MM.1S (cell line): ENCODE measurements at regions not wholly inside any gene's neighbourhood (a gene's known extent, or its start where the extent isn't known, plus 50 kb on each side); places are given as distances from the start of the nearest gene placed in this dataset.

Source experiments
- DNase-seq: peaks from one replicate; pipeline ENCODE4 v3.0.0-alpha.2; 2015
- H2AFZ ChIP-seq: fragments of 300-600 bp; sonication (generic); 2 replicates; pipeline ENCODE4 v1.6.0; 2016; ENCODE audit warnings: antibody characterized with exemption, low read length
- H3F3A ChIP-seq: fragments of 300-600 bp; sonication (generic); 2 replicates; pipeline ENCODE4 v1.6.1; 2016; ENCODE audit warnings: mild to moderate bottlenecking, antibody characterized with exemption, low read length, moderate library complexity, mixed read lengths; ENCODE audit not compliant: insufficient read depth
- H3K27ac ChIP-seq: fragments of 300-600 bp; sonication (generic); 2 replicates; pipeline ENCODE4 v1.5.1; 2016; ENCODE audit warnings: mild to moderate bottlenecking, low read length
- H3K27me3 ChIP-seq: fragments of 300-600 bp; sonication (generic); replicated peaks from 2 replicates; pipeline ENCODE4 v1.6.0; 2016; ENCODE audit warnings: low read length; ENCODE audit not compliant: insufficient read depth
- H3K36me3 ChIP-seq: fragments of 300-600 bp; sonication (generic); replicated peaks from 2 replicates; pipeline ENCODE4 v1.6.1; 2016; ENCODE audit warnings: mild to moderate bottlenecking, low read length, mixed read lengths; ENCODE audit not compliant: insufficient read depth
- H3K4me1 ChIP-seq: fragments of 300-600 bp; sonication (generic); 2 replicates; pipeline ENCODE4 v1.6.1; 2016; ENCODE audit warnings: low read length, mixed read lengths
- H3K4me2 ChIP-seq: fragments of 300-600 bp; sonication (generic); 2 replicates; pipeline ENCODE4 v1.6.0; 2016; ENCODE audit warnings: low read depth, low read length
- H3K4me3 ChIP-seq: fragments of 300-600 bp; sonication (generic); 2 replicates; pipeline ENCODE4 v1.5.1; 2016; ENCODE audit warnings: low read length, mixed read lengths
- H3K79me2 ChIP-seq: fragments of 300-600 bp; sonication (generic); 2 replicates; pipeline ENCODE4 v1.6.1; 2016; ENCODE audit warnings: mixed run types, low read length, mixed read lengths
- H3K9ac ChIP-seq: fragments of 300-600 bp; sonication (generic); 2 replicates; pipeline ENCODE4 v1.6.1; 2016; ENCODE audit warnings: low read length, mixed read lengths
- H3K9me2 ChIP-seq: fragments of 300-600 bp; sonication (generic); replicated peaks from 2 replicates; pipeline ENCODE4 v1.6.1; 2016; ENCODE audit warnings: mild to moderate bottlenecking, low read length, mixed read lengths; ENCODE audit not compliant: insufficient read depth
- H3K9me3 ChIP-seq: fragments of 300-600 bp; sonication (generic); replicated peaks from 2 replicates; pipeline ENCODE4 v1.6.1; 2016; ENCODE audit warnings: mild to moderate bottlenecking, low read length, mixed read lengths; ENCODE audit not compliant: insufficient read depth
- H4K20me1 ChIP-seq: fragments of 300-600 bp; sonication (generic); 2 replicates; pipeline ENCODE4 v1.6.1; 2016; ENCODE audit warnings: mild to moderate bottlenecking, low read length, moderate library complexity, mixed read lengths; ENCODE audit not compliant: insufficient read depth
- CTCF ChIP-seq: fragments of 300-600 bp; sonication (generic); IDR thresholded peaks from 2 replicates; pipeline ENCODE4 v1.5.1; 2016; ENCODE audit warnings: antibody characterized with exemption, low read length, mixed read lengths
- EZH2 ChIP-seq: fragments of 300-600 bp; sonication (generic); optimal IDR thresholded peaks from 2 replicates; pipeline ENCODE3; 2017; ENCODE audit warnings: low read depth, mild to moderate bottlenecking, antibody characterized with exemption, low read length, mixed read lengths
- EZH2phosphoT487 ChIP-seq: fragments of 300-600 bp; sonication (generic); IDR thresholded peaks from 2 replicates; pipeline ENCODE4 v1.6.1; 2018; ENCODE audit warnings: antibody characterized with exemption, low read length

GRCh38 chr10:130686689-130687300, 550.6 kb downstream of the GLRX3 start:
- H3K4me2 ChIP-seq, result no peak overlapping the region
- no peak overlapping the region for H3K9ac ChIP-seq
- no peaks in the 10 kb centered on the region for H3K27me3 ChIP-seq
- H3F3A ChIP-seq, result no peaks in the 10 kb centered on the region
- DNase-seq, result no peak
- no peaks in the 10 kb centered on the region for H3K79me2 ChIP-seq
- no peak overlapping the region for H3K27ac ChIP-seq
- H4K20me1 ChIP-seq, result no peaks in the 10 kb centered on the region
- no peak overlapping the region for H2AFZ ChIP-seq
- H3K9me2 ChIP-seq, result no peaks in the 10 kb centered on the region
- H3K36me3 ChIP-seq, result no peaks in the 10 kb centered on the region
- H3K9me3 ChIP-seq, result no peaks in the 10 kb centered on the region
- H3K4me1 ChIP-seq, result no peaks in the 10 kb centered on the region
- no peak overlapping the region for H3K4me3 ChIP-seq
- no peak for TF ChIP-seq EZH2

- TF ChIP-seq CTCF (no peak), EZH2phosphoT487 (no peak), EZH2 (no peak)
- Histone ChIP-seq H3K27ac (no peak overlapping the region), H3K36me3 (no peaks in the 10 kb centered on the region), H3K4me3 (no peak overlapping the region), H3K27me3 (no peaks in the 10 kb centered on the region), H3F3A (no peaks in the 10 kb centered on the region), H2AFZ (no peak overlapping the region), H3K9me2 (no peaks in the 10 kb centered on the region), H3K79me2 (no peaks in the 10 kb centered on the region), H3K4me1 (no peaks in the 10 kb centered on the region), H3K9me3 (no peaks in the 10 kb centered on the region), H3K9ac (no peak overlapping the region), H4K20me1 (no peaks in the 10 kb centered on the region), H3K4me2 (no peak overlapping the region)
- no peak for DNase-seq
Measured at GRCh38 chr10:130687566-130687965, 551.4 kb downstream of the GLRX3 start.

GRCh38 chr10:130689743-130690626, 553.8 kb downstream of the GLRX3 start:
- no peaks in the 10 kb centered on the region for H3K9me3 ChIP-seq
- H3F3A ChIP-seq, result no peaks in the 10 kb centered on the region
- no peaks in the 10 kb centered on the region for H4K20me1 ChIP-seq
- H3K27me3 ChIP-seq, result no peaks in the 10 kb centered on the region
- no peak overlapping the region for H2AFZ ChIP-seq
- DNase-seq, result no peak
- no peak overlapping the region for H3K4me2 ChIP-seq
- H3K4me3 ChIP-seq, result no peak overlapping the region
- no peaks in the 10 kb centered on the region for H3K36me3 ChIP-seq
- no peaks in the 10 kb centered on the region for H3K4me1 ChIP-seq
- H3K9ac ChIP-seq, result no peak overlapping the region
- no peaks in the 10 kb centered on the region for H3K9me2 ChIP-seq
- TF ChIP-seq CTCF, result no peak
- TF ChIP-seq EZH2phosphoT487, result no peak
- no peak for TF ChIP-seq EZH2
- no peak overlapping the region for H3K27ac ChIP-seq
- H3K79me2 ChIP-seq, result no peaks in the 10 kb centered on the region

GRCh38 chr10:130691776-130692175, 555.6 kb downstream of the GLRX3 start:
- Histone ChIP-seq H2AFZ (no peak overlapping the region), H3K79me2 (no peaks in the 10 kb centered on the region), H3K36me3 (no peaks in the 10 kb centered on the region), H4K20me1 (no peaks in the 10 kb centered on the region), H3K9me3 (no peaks in the 10 kb centered on the region), H3F3A (no peaks in the 10 kb centered on the region), H3K4me2 (no peak overlapping the region), H3K9ac (no peak overlapping the region), H3K9me2 (no peaks in the 10 kb centered on the region), H3K4me3 (no peak overlapping the region), H3K27me3 (no peaks in the 10 kb centered on the region), H3K27ac (no peak overlapping the region), H3K4me1 (no peaks in the 10 kb centered on the region)
- TF ChIP-seq CTCF, result no peak
- TF ChIP-seq EZH2, result no peak
- TF ChIP-seq EZH2phosphoT487, result no peak
- no peak for DNase-seq
